Hematopoietic multipotent progenitor cell treated with erythropoietin and hydrocortisone succinate and interleukin-3 and kit ligand, for 8 days (in vitro differentiated cells): ENCODE measurements at regions not wholly inside any gene's neighbourhood (a gene's known extent, or its start where the extent isn't known, plus 50 kb on each side); places are given as distances from the start of the nearest gene placed in this dataset.
A peak's percentile ranks its signal among the peaks of the same experiment; 100 is the strongest.
"Not testable (repeated sequence)": the region's sequence is repeated elsewhere in the genome, so short reads cannot be mapped to it uniquely, and the experiment has no call there.

Experiments
- DNase-seq: peaks from one replicate; pipeline ENCODE4 v3.0.0-alpha.2; 2015

- DNase-seq: peak; percentile 20
Measured at GRCh38 chr9:87382900-87383299, 114.8 kb upstream of the DAPK1 start.

DNA sequence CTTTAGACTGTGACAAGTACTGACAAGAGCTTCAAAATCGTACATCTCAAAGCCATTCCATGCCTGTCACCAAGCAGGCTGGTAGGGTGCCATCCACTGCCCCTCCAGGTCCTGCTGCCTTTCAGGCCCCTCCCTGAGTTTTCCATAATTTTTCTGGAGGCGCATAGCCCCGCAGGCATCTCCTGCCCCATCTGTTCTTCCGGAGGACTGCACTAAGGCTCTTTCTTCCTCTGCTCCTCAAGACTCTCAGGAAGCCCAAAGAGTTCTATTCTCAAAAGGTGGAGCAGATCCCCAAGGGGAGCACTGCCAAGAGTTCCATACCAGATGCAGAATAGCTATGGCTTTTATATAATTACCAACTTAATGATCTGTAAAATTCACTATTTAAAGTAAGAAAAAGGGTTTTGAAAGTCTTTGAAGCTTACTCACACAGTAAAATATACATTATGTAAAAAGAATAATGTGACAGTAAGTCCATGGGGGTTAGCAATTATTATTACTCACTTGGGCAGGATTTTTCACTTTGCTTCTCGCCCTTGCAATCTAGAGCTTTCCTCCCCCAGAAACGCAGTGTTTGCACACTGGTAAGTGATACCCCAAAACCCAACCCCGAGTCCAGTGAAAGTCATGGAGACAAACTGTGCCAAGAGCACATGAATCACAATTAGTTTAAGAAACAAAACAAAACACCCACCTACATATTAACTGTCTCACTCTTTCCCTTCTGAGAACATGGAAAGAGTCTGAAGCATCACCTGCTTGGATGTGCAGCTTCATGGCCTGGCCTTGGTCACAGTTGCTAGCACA, 114.1 kb upstream of the DAPK1 start:
- DNase-seq: no peak

GRCh38 chr9:87386490-87387025, 111.1 kb upstream of the DAPK1 start:
- DNase-seq: peak; percentile 56

DNA sequence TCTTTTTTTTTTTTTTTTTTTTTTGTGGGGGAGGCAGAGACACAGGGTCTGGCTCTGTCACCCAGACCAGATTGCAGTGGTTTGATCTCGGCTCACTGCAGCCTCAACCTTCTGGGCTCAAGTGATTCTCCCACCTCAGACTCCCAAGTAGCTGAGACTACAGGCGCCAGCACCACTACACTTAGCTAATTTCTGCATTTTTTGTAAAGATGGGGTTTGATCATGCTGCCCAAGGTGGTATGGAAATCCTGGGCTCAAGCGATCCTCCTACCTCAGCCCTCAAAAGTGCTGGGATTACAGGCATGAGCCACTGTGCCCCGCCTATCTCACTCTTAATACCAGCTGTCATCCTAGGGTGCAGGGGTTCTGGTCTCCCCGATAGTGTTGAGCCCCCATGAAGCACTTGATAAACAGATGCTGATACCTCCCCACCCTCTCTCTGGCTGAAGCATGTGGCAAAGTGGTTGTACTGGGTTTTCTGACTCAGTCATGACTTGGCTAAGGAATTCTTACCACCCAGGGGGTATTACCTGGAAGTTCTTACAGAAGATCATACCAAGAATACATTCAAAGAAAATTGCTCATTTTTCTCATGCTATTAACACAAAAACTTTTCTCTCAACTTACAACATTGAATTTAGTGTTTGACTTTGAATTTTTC, 110.2 kb upstream of the DAPK1 start:
- DNase-seq: peak; percentile 97

DNA sequence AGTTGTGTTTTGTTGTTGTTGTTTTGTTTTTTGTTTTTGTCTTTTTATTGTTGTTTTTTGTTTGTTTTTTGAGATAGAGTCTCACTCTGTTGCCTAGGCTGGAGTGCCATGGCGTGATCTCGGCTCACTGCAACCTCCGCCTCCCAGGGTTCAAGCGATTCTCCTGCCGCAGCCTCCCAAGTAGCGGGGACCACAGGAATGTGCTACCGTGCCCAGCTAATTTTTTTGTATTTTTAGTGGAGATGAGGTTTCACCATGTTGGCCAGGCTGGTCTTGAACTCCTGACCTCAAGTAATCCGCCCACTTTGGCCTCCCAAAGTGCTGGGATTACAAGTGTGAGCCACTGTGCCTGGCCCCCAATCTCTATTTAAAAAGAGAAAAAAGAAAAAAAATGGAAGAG, 109.0 kb upstream of the DAPK1 start:
- DNase-seq: not testable (repeated sequence)

DNA sequence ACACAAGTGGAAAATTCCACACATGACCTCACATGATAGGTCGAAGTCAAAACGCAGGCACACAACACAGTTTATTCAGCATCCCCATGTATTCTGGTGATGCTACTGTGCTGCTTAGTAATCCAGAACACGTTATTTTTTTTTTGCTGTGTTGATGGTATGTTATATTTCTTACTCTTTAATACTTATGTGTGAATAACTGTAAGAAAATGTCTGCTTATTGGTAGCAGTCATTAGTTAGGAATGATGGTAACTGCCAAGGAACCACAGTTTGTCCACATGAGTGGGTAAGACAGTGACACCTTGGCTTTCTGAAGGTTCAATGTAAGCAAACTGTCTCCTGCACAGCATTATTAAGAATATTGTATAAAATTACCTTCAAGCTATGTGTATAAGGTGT, 107.7 kb upstream of the DAPK1 start:
- no peak for DNase-seq

GRCh38 chr9:87390361-87390760, 107.3 kb upstream of the DAPK1 start:
- DNase-seq: no peak

GRCh38 chr9:87392086-87392485, 105.6 kb upstream of the DAPK1 start:
- no peak for DNase-seq

- DNase-seq: no peak
Measured at GRCh38 chr9:87393706-87394230, 103.9 kb upstream of the DAPK1 start.

GRCh38 chr9:87395804-87396479, 101.7 kb upstream of the DAPK1 start:
- DNase-seq: no peak

- DNase-seq: no peak
Measured at GRCh38 chr9:87401681-87402080, 96.0 kb upstream of the DAPK1 start.

GRCh38 chr9:87402537-87402936, 95.1 kb upstream of the DAPK1 start:
- no peak for DNase-seq

GRCh38 chr9:87405677-87406542, 91.8 kb upstream of the DAPK1 start:
- DNase-seq: no peak

GRCh38 chr9:87406543-87407166, 91.0 kb upstream of the DAPK1 start:
- no peak for DNase-seq

DNA sequence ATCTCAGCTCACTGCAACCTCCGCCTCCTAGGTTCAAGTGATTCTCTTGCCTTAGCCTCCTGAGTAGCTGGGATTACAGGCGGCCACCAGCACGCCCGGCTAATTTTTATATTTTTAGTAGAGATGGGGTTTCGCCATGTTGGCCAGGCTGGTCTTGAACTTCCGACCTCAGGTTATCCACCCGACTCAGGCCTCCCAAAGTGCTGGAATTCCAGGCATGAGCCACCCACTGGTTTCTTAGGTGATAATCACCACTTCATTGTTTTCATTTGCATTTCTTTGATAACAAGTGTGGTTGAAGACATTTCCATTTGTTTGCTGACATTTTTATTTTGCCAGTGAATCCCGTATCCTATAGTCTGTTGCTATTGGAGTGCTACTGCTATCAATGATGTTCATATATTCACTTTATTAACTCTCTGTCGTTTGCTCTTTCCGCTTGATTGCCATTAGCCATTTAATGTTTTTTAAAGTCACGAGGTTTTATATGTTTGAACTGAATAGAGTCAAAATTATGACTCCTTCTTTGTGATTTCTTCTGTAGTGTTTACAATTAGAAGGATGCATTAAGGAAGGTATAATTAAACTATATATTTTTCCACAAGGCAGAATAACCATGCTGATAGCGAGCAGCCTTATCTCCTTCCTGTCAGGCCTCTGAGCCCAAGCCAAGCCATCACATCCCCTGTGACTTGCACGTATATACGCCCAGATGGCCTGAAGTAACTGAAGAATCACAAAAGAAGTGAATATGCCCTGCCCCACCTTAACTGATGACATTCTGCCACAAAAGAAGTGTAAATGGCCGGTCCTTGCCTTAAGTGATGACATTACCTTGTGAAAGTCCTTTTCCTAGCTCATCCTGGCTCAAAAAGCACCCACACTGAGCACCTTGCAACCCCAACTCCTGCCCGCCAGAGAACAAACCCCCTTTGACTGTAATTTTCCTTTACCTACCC, 87.3 kb upstream of the DAPK1 start:
- DNase-seq: peak; percentile 92

DNA sequence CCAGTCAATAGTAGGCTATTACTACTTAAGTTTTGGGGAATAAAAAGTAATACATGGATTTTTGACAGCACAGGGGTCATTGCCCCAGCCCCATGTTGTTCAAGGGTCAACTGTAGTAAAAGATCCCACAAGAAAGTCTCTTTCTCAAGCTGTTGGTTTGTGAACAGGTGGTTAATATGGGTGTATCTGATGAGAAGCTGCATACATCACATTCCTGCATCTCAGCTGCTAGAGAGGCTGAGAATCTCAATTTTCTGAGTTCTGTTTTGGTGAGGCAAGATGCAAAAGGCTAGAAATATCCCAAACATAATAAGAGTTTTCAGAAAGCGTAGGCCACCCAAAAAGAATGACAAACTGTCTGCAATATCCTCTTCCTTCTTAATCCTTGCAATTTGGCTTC, 76.8 kb upstream of the DAPK1 start:
- DNase-seq: no peak

- DNase-seq: no peak
Measured at GRCh38 chr9:87421734-87422133, 75.9 kb upstream of the DAPK1 start.

DNA sequence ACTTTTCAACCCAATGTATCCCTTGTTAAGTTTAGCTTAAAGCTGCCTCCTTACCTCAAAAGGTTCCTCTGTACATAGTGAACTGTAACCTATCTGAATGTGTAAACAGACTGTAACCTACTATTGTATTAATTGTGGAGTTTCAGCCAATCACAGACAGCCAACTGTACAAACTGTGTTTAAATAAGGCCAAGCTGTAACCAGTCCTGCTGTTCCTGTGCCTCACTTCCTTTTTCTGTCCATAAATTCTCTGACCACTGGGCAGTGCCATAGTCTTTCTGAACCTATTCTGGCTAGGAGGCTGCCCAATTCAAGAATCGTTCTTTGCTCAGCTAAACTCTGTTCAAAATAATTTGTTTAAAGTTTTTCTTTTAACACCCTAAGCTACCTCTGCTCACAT, 74.7 kb upstream of the DAPK1 start:
- DNase-seq: peak; percentile 17

- not testable (repeated sequence) for DNase-seq
Measured at GRCh38 chr9:87423885-87424284, 73.8 kb upstream of the DAPK1 start.

- no peak for DNase-seq
Measured at GRCh38 chr9:87425202-87425601, 72.5 kb upstream of the DAPK1 start.
